OCI-LY7 (cell line): ENCODE measurements at regions not wholly inside any gene's neighbourhood (a gene's known extent, or its start where the extent isn't known, plus 50 kb on each side); places are given as distances from the start of the nearest gene placed in this dataset.

Experiments used
- BruUV-seq: library from RNA; stranded (reverse); fragments of 400-500 nt; replicated peaks from 2 replicates; lab custom pipeline; 2021; lab: Mats Ljungman, UMichigan
- CTCF ChIA-PET: fragments of 300-600 bp; sonication (Branson Sonifier 250); formaldehyde crosslinking; loops from one replicate; lab custom pipeline; 2022; ENCODE audit warnings: antibody characterized with exemption; ENCODE audit not compliant: unreplicated experiment; lab: Charles Lee
- POLR2A ChIA-PET: fragments of 300-600 bp; sonication (Branson Sonifier 250); formaldehyde crosslinking; loops from one replicate; lab custom pipeline; 2022; ENCODE audit warnings: antibody characterized with exemption; lab: Charles Lee
- DNase-seq: peaks from one replicate; pipeline ENCODE4 v3.0.0-alpha.2; 2015; ENCODE audit warnings: low spot score
- H2AFZ ChIP-seq: fragments of 200-600 bp; sonication (generic), shearing (Covaris generic); 2 replicates; pipeline ENCODE4 v1.6.1; 2014; ENCODE audit warnings: mild to moderate bottlenecking, antibody characterized with exemption, low read length, moderate library complexity
- H3K27ac ChIP-seq: fragments of 200-600 bp; sonication (generic); 2 replicates; pipeline ENCODE4 v1.5.1; 2014; ENCODE audit warnings: mixed run types, low read depth, mild to moderate bottlenecking, moderate library complexity, low read length, inconsistent platforms; ENCODE audit not compliant: poor library complexity, severe bottlenecking
- H3K36me3 ChIP-seq: fragments of 200-600 bp; sonication (generic); 2 replicates; pipeline ENCODE4 v1.6.1; 2014; ENCODE audit warnings: mild to moderate bottlenecking, antibody characterized with exemption, low read length, moderate library complexity, mixed read lengths; ENCODE audit not compliant: insufficient read depth
- H3K4me1 ChIP-seq: fragments of 200-600 bp; sonication (generic); 2 replicates; pipeline ENCODE4 v1.5.1; 2014; ENCODE audit warnings: mild to moderate bottlenecking, low read length; ENCODE audit not compliant: insufficient read depth, poor library complexity, severe bottlenecking
- H3K4me2 ChIP-seq: fragments of 200-600 bp; sonication (generic); 2 replicates; pipeline ENCODE4 v1.6.1; 2014; ENCODE audit warnings: mild to moderate bottlenecking, low read length
- H3K4me3 ChIP-seq: fragments of 200-600 bp; sonication (generic); 2 replicates; pipeline ENCODE4 v1.5.1; 2014; ENCODE audit warnings: mild to moderate bottlenecking, low read depth, low read length; ENCODE audit not compliant: poor library complexity, severe bottlenecking
- H3K79me2 ChIP-seq: fragments of 200-600 bp; sonication (generic); 2 replicates; pipeline ENCODE4 v1.6.1; 2016; ENCODE audit warnings: low read depth, mild to moderate bottlenecking, low read length, moderate library complexity, mixed read lengths; ENCODE audit not compliant: insufficient read depth
- H3K9me2 ChIP-seq: fragments of 200-600 bp; sonication (generic); 2 replicates; pipeline ENCODE4 v1.6.1; 2016; ENCODE audit warnings: mild to moderate bottlenecking, low read length, mixed read lengths; ENCODE audit not compliant: insufficient read depth
- H3K9me3 ChIP-seq: fragments of 200-600 bp; sonication (generic); 2 replicates; pipeline ENCODE4 v1.6.1; 2014; ENCODE audit warnings: mild to moderate bottlenecking, mixed run types, low read length, mixed read lengths
- H4K20me1 ChIP-seq: fragments of 200-600 bp; sonication (generic); 2 replicates; pipeline ENCODE4 v1.6.1; 2014; ENCODE audit warnings: mild to moderate bottlenecking, antibody characterized with exemption, low read length, moderate library complexity, mixed read lengths; ENCODE audit not compliant: insufficient read depth
- CTCF ChIP-seq: fragments of 200-600 bp; sonication (generic); conservative IDR thresholded peaks from 2 replicates; pipeline ENCODE4 v1.5.1; 2014; ENCODE audit warnings: mild to moderate bottlenecking, antibody characterized with exemption, low read length, moderate library complexity, mixed read lengths
- EZH2phosphoT487 ChIP-seq: fragments of 200-600 bp; sonication (generic); IDR thresholded peaks from 2 replicates; pipeline ENCODE4 v1.6.1; 2018; ENCODE audit warnings: low read depth, borderline replicate concordance, mild to moderate bottlenecking, mixed run types, antibody characterized with exemption, low read length, moderate library complexity, mixed read lengths
- intact Hi-C: fragments of 100-400 bp; cut with micrococcal nuclease; formaldehyde crosslinking; loops from one replicate; pipeline ENCODE4 v1.10.0; 2022; ENCODE audit not compliant: unreplicated experiment

DNA sequence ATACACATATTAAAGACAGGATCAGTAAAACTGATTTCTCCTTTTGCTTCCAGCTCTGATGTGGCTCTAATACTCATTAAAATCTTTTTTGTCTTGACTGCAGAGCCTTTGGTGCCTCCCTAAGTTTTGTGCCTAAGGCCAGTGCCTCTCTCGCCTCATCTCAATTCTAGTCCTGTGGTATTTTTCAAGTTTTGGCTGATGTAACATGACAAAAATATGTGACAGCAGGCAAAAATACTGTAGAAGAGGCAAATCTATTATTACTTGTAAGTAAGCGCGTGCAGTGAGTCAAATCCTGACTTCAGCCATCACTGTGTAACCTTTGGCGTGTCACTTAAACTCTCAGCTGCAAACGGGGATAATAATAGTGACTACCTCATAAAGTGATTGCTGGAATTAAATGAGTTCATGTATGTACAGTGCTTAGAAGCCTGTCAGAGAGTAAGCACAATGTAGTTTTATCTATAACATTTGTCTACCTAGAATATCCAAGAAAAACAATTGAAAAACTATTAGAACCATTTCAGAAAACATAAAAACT lies 74.0 kb downstream of the MAB21L3 start:
- CTCF ChIA-PET: no interaction called here
- H3K9me2 ChIP-seq: no peaks in the 10 kb centered on the region

DNA sequence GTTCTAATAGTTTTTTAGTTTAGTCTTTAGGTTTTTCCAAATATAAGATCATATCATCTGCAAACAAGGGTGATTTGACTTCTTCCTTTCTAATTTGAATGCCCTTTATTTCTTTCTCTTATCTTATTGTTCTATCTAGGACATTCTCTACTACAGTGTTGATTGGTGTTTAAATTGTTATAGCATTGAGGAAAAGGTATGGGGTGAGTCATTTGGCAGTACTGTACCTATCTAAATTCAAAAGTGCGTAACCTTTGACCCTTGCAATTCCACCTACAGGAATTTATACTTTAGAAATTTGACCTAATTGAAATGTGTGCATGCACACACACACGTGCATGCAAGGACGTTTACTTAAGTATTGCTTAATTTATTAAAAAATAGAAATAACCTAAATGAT lies 78.3 kb downstream of the MAB21L3 start:
- H3K27ac ChIP-seq: no peak overlapping the region
- ChIA-PET CTCF (no interaction called here), POLR2A (no interaction called here)
- no peak for DNase-seq
- H2AFZ ChIP-seq: no peak overlapping the region
- BruUV-seq: no TSS peak
- no peak overlapping the region for H3K4me2 ChIP-seq
- no peaks in the 10 kb centered on the region for H3K9me2 ChIP-seq
- no peak overlapping the region for H3K4me3 ChIP-seq
- no peaks in the 10 kb centered on the region for H3K9me3 ChIP-seq
- H3K79me2 ChIP-seq: no peaks in the 10 kb centered on the region
- intact Hi-C loops: no loop called here
- TF ChIP-seq CTCF: no peak
- no peak for TF ChIP-seq EZH2phosphoT487
- no peaks in the 10 kb centered on the region for H3K4me1 ChIP-seq
- no peaks in the 10 kb centered on the region for H3K36me3 ChIP-seq
- H4K20me1 ChIP-seq: no peaks in the 10 kb centered on the region

More for the DNA sequence above, 74.0 kb downstream of the MAB21L3 start:
- no peak for DNase-seq
- no TSS peak for BruUV-seq
- Histone ChIP-seq H3K27ac (no peak overlapping the region), H3K36me3 (no peaks in the 10 kb centered on the region), H2AFZ (no peak overlapping the region), H3K9me3 (no peaks in the 10 kb centered on the region), H4K20me1 (no peaks in the 10 kb centered on the region), H3K4me2 (no peak overlapping the region), H3K4me3 (no peak overlapping the region), H3K79me2 (no peaks in the 10 kb centered on the region), H3K4me1 (no peaks in the 10 kb centered on the region)
- POLR2A ChIA-PET: no interaction called here
- no peak for TF ChIP-seq CTCF
- TF ChIP-seq EZH2phosphoT487: no peak
- intact Hi-C loops: no loop called here

DNA sequence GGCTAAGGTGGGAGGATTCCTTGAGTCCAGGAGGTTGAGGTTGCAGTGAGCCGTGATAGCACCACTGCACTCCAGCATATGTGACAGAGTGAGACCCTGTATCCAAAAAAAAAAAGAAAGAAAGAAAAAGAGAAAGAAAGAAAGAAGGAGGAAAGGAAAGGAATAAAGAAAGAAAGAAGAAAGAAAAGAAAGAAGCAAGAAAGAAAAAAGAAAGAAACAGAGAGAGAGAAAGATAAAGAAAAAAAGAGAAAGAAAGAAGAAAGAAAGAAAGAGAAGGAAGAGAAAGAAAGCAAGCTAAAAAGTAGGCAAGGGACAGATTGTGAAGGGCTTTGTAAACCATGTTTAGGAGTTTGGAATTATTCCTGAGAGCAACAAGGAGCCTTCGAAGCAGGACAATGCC lies 80.1 kb downstream of the MAB21L3 start:
- DNase-seq: no peak
- Histone ChIP-seq H3K9me3 (no peaks in the 10 kb centered on the region), H3K4me1 (no peaks in the 10 kb centered on the region), H4K20me1 (no peaks in the 10 kb centered on the region), H3K27ac (no peak overlapping the region), H3K36me3 (no peaks in the 10 kb centered on the region), H3K79me2 (no peaks in the 10 kb centered on the region), H3K9me2 (no peaks in the 10 kb centered on the region), H3K4me3 (no peak overlapping the region), H2AFZ (no peak overlapping the region), H3K4me2 (no peak overlapping the region)
- TF ChIP-seq EZH2phosphoT487 (no peak), CTCF (no peak)
- intact Hi-C loops: no loop called here
- ChIA-PET CTCF (no interaction called here), POLR2A (interaction anchor here (0.7 kb wide), 4 partner anchors 26 to 839 kb away, joined by 3 to 4 read pairs (median 3); no protein-coding TSS in a partner anchor)
- no TSS peak for BruUV-seq
